Stimulated activated naive CD4-positive, alpha-beta T cell (primary cell): ENCODE measurements at regions not wholly inside any gene's neighbourhood (a gene's known extent, or its start where the extent isn't known, plus 50 kb on each side); places are given as distances from the start of the nearest gene placed in this dataset.

ENCODE experiments used
- DNase-seq, 6 experiments: peaks; one replicate each; lab custom pipeline; 2025; lab: John Stamatoyannopoulos, UW

DNA sequence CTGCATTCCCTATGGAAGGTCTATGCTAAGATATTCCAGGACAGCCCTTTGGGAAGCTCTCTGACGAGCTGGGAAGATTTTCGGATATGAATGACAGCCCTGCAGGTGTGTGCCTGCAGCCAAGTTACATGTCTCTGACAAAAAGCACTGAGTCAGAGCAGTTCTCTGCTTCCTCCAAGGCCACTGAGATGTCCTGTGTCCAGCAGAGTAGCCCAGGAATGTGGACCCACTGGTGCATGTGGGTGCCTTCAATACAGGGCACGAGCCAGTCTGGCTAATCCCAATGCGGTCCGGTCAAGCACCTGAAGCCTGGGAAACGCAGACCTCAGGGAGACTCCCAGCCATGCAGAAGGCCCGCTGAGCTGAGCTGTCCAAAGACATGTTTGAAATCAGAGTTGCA lies 565.7 kb downstream of the TCERG1L start:
- no peak for DNase-seq

DNA sequence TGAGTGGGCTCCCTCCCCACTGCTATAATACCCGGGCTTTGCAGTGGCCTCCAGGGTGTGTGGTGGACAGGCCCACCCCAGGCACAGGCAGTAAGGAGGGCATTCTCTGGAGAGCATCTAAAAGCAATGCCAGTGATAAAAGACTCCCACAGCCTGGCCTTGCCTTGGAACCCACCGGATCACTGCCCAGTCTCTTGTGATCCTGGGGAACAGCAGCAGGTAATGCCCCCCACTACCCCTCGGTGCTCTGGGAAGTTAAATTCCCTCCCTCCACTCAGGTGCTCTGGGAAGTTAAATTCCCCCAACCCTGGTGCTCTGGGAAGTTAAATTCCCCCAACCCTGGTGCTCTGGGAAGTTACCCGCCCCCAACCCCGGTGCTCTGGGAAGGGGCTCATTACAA lies 565.2 kb downstream of the TCERG1L start:
- no peak for DNase-seq

DNA sequence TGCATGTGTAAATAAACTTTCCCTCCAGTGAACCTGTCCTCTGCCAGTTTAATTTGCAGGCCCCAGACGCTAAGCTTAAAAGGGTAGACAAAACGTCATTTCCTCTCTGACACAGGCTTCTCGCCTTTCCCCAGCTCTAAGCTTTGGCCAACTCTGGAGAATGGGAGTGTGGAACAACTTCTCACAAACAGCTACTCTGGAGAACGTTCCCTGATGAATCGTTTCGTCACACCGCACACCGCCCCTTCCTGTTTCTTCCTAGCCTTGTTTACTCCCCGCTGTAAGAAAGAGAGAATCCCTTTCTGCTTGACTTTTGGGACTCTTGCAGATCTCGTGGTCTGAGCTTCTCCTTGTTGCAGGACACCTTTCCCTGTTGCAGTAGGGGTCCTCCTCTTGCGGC lies 564.2 kb downstream of the TCERG1L start:
- DNase-seq = no peak

DNA sequence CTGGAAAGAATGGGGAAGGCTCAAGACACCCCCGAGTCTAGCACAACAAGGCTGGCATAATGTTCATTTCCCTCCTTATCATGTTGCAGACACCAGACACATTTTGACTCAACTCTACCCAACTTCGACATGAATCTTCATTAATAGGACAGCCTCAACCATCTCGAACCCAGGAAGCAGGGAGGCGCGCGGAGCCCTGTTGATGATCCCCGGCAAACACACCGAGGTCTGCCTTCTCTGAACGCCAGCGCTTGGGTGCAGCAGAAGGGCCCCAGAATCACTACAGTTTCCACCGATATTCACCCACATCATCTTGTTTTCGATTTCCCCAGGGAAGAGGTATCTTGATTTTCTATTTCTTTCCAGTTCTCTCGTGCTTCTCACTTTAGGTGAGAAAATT lies 563.6 kb downstream of the TCERG1L start:
- no peak for DNase-seq

DNA sequence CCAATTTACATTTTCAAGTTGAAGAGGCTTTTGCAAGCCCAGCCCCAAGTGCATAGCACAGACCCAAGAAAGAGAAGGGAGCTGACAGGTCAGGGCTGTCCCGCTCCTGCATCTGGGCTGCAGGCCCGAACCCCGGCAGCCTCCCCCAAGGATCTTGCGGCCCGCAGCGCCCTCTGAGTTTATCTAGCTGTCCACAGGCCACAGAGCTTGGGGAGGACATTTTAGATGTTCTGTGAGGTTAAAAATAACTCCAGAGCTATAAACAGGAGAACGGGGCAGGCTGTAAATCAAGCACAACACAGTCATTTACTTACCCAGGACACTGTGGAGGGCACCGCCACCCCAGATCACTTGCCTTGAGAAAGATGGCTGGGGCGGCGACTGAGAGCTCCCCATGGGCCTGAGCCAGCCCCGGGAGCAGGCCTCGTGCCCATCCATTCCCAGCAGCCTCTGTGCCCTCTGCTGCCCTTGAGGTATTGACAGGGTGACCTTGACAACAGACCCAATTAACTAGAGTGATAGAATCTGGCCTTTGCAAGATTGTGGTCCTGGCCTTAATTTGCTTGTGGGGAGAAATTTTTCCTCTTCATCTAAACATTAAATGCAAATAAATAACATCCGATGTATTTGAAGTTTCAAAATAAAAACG lies 563.0 kb downstream of the TCERG1L start:
- no peak for DNase-seq

DNA sequence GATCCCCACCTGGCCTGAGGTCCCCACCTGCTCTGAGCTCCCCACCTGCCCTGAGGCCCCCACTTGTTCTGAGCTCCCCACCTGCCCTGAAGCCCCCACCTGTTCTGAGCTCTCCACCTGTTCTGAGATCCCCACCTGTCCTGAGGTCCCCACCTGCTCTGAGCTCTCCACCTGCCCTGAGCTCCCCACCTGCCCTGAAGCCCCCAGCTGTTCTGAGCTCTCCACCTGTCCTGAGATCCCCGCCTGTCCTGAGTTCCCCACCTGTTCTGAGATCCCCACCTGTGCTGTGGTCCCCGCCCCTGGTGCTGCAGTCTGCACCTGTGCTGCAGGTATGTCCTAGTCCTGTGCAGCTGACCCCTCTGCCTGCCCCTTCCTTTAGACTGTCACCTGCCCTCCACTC lies 561.6 kb downstream of the TCERG1L start:
- DNase-seq = no peak

DNA sequence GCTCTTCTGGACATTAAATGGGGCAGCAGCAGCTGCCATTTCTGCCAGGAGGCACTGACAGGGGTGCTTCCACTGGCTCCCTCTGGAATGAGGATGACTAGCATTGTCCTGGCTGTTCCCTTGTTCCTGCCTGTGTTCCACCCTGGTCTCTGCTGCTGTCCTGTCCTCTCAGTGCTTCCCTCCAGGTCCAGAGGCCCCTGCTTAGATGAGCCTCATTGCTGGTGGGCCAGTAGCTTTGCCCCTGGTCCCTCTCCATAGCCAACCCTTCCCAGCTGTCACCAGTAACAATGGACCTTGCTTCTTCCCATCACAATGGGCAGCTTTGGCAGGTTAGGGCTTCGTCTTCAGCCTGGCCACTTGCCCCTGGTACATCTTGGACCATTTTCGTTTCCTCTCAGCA lies 561.1 kb downstream of the TCERG1L start:
- DNase-seq = no peak

DNA sequence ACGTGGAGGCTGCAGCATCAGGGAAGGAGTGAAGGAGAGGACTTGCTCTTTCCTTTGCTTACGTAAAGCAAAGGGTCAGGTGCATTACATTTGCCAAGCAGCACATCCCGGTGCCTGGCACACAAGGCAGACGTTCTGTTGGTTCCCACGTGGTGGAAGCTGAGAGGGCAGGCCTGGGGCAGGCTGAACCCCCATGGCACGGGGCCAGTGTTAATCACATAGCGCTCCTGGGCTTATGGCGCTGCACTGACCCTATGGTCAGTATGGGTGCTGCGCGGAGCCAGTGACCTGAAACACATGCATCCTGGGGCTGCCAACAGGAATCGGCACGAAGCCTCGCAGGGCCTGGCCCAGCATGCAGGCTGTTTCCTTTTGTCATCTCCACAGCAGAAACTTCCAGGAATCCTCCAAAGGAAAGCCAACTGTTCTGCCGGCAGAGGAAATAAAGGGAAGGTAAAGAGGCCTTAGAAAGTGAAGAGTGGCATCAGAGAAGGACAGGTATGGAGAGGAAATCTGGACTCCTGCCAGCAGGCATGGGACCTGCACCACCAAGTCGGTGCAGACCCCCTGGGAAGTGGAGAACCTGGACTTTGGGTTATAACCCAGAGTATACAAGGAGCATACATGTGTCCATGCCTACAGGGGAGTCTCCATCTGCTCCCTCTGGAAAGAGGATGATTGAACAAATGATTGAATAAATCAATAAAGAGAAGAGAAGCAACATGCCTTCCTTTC lies 560.2 kb downstream of the TCERG1L start:
- DNase-seq = no peak

DNA sequence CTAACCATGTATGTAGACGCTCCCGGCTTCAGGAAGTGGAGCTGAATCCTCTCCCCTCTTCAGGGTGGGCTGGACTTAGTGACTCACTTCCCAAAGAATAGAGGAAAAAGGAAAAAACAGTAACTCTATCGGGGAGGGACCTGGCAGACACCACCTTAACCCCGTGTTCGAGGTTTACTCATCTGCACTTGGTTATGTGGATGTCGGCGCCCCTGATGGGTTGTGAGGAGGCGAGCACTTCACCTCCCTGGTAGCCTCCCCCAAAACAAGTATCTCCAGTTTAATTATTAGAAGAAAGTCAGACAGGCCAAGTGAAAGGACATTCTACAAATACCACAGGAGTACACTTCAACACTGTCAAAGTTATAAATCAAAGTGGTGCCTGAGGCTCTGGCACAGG lies 559.7 kb downstream of the TCERG1L start:
- DNase-seq = no peak

DNA sequence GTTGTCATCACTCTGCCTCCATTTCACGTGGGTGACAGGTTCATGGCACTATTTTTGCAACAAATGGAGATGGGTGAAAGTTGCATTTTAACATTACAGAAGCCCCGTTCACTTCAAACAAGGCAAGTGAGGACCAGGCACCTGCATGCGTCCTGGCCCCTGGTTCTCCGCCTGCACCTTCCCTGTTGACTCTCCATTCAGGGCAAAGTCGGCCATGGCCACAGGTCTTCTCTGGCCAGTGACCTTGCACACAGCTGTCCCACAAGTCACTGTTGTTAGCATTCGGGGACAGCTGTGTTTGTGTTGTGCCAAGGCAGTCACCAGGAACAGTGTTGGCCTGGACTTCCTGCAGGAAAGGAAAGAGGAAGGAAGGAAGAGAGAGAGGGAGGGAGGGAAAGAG lies 554.9 kb downstream of the TCERG1L start:
- no peak for DNase-seq

DNA sequence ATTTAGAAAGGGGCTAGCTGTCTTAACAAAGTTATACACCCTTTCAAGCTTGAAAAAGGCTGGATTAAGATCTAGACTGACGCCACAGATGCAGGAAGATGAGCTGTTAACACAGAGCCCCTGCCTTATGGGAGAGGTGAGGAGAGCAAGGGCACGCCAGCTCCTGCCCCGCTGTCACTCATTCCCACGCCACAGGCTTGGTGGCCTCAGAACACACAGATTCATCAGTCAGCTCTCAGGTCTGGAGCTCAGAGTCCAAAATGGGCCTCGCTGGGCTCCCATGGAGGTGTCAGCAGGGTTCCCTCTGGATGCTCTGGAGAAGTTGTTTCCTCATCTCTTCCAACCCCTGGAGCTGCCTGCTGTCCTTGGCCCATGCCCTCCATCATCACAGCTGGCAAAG lies 554.2 kb downstream of the TCERG1L start:
- no peak for DNase-seq

DNA sequence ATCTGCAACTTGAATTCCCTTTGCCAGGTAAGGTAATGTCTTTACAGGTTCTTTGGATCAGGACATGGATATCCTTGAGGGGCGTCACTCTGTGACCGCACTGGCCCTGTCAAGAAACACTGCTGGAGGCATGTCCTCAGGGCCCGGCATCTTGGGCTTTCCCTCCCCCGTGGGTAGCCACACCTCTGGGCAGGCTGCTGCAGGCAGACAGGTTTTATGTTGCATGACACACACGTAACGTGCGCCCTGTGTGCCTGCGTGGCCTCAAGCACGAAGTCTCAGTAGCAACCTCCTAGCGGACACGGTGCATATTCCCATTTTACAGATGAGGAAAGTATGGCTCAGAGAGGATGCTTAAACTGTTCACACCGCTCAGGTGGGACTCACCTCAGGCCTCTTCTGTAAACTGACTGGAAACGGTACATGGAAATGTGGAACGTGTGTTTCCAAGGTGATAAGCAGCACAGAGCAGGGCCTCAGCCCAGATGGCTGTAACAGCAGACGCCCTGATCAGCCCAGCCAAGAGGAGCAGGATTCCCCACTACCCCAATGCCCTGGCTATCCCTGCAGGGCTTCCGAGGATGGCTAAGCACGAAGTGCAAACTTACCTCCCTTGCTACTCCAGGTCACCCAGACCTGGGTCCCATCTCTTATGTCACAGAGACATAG lies 553.6 kb downstream of the TCERG1L start:
- DNase-seq = no peak

DNA sequence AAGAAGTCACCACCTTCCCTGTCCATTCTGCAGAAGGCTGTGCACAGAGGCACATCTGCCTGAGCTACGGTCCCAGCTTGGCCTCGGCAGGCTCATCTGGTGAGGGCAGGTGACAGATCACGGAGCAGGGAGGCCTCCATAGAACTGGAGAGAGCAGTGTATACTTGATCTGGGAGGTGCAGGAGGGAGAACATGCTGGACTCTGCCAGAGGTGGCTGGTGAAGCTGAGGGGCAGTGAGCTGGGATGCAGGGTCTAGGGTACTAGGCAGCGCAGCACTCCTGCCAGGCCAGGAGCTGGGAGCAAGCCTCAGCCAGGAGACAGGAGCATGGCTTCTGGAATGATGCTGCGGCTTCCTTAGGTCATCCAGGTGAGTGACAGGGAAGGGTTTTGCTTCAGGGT lies 553.0 kb downstream of the TCERG1L start:
- DNase-seq = no peak

DNA sequence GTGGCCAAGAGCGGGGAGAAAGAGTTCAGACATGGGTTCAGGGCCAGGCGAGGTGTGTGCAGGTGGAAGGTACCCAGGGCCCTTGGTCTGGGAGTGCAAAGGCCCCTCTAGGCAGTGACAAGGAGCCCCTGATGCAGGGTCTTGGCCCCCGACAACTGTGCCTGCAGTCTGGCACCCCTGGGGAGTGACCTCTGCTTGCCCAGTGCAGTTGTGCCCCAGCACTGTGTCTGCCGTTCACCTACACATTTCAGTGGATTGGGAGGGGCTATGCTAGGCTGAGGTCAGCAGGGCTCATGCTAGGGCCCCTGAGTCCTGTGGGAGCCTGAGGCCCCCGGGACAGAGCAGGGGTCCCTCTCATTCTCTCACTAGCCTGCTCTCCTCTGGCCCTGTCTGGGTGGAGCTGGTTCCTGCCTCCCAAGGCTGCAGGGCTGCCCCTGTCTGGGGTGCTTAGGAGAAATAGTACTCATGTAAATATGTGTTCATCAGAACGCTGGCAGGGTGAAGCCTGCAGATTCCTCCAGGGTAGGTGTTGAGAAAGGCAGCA lies 550.4 kb downstream of the TCERG1L start:
- no peak for DNase-seq

DNA sequence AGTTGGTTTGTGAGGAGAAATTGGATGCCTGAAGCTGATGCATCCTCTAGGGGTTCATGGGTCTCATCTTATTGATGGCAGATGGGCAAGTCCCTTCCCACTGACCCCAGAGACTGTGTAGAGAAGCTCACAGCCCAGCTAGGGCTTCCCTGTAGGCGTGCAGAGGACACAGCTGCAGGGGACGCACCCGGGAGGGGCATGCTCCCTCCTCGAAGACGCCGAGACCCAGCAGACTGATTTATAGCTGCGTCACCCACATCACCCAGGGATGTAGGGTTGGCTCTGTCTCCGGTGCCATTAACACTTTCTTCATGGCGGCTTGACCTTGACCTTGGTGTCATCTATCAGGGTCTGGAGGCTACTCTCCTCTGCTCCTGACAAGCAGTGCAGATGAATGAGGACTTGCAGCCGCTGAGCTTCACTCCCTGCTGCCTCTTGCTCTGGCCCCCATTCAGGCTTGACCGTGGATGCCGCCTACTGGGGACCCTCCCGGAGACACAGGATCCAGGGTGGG lies 549.7 kb downstream of the TCERG1L start:
- no peak for DNase-seq

DNA sequence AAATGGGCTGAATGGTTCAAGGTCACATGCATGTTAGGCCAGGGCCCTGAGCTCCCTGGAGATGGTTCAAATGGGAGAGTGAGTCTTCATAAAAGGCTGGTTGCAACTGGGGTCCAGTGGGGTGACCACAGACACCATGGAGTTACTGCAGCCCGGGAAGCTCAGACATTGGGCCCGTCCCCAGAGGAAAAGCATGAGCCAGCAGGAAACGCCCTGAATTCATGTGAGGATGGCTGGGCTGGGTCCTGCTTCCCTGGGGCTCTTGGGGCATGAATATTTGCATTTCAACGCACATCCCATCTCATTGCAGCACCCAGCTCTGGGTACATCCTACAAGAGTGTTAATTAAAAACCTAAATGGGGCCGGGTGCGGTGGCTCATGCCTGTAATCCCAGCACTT lies 549.0 kb downstream of the TCERG1L start:
- DNase-seq = no peak

DNA sequence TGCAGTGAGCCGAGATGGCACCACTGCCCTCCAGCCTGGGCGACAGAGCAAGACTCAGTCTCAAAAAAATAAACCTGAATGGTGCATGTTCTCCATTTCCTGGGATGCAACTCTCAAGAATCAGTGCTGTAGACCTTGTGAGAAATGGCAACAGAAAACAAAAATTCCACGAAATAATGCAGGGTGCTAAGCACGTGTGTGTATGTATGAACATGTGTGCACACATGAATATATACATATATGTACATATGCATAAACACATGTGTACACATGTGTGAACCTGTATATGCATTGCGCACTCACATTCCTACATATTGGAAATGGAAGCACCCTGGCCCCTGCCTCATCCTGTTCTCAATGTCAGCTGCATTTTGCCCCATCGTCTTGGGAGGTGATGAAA lies 548.5 kb downstream of the TCERG1L start:
- no peak for DNase-seq

DNA sequence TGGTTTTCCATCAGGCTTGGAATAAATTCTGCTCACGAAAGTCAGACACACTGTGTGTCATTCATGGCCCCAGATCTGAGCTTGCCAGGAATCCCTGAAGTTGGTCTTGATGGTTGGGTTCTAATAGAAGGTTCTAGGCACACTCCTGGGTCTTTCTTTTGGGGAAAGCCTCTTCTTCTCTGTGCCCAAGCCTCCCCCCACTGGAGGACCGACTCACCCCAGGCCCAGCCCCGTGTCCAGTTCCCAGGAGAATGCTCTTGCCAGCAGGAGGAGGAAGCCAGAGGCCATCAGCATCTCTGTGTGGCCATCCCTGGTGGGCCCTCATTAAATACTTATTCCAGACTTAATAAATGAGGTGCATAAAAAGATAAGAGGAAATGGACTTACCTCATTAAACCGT lies 548.0 kb downstream of the TCERG1L start:
- no peak for DNase-seq

DNA sequence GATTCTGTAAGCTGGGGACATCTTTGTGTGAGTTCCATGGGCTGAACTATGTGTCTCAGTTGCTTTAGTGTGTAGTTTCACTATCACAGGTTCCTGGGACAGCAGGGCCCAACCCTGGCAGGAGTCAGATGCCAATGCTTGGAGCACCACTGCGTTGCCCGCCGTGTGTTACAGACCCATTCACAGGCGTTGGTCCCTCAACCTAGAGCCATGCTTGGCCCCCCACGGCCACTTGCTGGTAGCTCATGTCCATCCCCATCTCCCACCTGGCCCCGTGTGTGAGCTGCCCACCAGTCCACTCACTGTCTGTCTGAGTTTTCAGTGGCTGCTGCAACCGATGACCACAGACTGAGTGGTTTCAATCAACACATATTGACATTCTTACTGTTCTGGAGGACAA lies 546.9 kb downstream of the TCERG1L start:
- no peak for DNase-seq

DNA sequence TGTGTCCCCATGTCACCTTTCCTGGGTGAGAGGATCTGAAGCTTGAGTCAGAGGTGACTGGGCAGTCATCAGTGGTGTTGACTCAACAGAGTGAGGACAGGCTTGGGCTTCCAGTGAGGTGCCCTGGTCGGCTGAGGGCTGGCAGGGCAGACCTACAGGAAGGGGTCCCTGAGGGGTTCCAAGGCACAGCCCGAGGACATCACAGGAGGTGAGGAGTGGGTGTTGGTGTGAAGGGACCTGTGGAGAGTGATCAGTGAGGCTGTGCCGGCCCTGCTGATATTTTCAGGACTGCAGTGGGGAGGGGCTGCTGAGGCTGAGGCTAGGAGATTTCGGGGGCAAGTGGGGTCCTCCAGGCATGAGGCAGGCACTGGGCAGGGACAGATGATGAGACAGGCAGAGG lies 545.5 kb downstream of the TCERG1L start:
- DNase-seq = no peak

DNA sequence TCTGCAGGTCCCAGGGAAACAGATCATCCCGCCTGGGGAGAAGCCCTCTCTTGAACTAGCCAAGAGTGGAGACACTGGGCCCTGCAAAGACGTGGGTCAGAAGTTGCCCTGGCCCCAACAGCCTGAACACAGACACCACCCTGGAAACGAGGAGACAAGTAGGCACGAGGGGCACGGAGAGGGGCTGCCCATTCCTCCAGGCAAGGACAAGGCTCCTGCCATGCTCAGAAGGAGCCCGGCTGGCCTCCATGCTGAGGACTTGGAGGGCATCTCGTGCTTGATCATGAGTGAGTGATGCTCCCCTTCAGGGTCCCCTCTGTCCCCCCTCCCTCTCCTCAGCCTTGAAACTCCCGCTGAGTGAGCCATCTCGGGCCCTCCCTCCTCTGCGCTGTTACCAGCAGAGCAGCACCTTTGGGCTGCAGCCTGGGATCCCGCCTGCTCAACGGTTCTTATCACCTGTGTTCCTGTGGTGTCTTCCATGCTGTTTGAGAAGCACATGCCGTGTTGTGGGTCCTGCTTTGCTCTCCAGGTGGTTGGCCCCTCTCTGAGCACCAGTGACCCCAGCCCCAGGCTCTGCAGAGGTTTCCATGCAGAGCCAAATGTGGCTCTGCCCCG lies 544.3 kb downstream of the TCERG1L start:
- no peak for DNase-seq
